WI38 (cell line): ENCODE measurements at regions not wholly inside any gene's neighbourhood (a gene's known extent, or its start where the extent isn't known, plus 50 kb on each side); places are given as distances from the start of the nearest gene placed in this dataset.

Source experiments
- H3K4me3 ChIP-seq: 2 replicates; pipeline ENCODE4 v1.5.1; 2011; ENCODE audit warnings: low read depth, mild to moderate bottlenecking, control low read depth, low read length
- TF ChIP-seq, protein P1 (sequence below): IDR thresholded peaks from 2 replicates; pipeline ENCODE4 v1.5.1; 2012; ENCODE audit warnings: low read depth, mild to moderate bottlenecking, control low read depth, low read length

DNA sequence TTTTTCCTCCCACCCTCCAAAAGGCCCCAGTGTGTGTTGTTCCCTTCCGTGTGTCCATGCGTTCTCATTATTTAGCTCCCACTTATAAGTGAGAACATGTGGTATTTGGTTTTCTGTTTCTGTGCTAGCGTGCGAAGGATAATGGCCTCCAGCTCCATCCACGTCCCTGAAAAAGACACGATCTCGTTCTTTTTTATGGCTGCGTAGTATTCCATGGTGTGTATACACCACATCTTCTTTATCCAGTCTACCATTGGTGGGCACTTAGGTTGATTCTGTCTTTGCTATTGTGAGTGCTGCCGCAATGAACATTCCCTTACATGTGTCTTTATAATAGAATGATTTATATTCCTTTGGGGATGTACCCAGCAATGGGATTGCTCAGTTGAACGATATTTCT, 177.8 kb downstream of the ETS2 start:
- no peak overlapping the region for H3K4me3 ChIP-seq
- TF ChIP-seq, protein P1, sequence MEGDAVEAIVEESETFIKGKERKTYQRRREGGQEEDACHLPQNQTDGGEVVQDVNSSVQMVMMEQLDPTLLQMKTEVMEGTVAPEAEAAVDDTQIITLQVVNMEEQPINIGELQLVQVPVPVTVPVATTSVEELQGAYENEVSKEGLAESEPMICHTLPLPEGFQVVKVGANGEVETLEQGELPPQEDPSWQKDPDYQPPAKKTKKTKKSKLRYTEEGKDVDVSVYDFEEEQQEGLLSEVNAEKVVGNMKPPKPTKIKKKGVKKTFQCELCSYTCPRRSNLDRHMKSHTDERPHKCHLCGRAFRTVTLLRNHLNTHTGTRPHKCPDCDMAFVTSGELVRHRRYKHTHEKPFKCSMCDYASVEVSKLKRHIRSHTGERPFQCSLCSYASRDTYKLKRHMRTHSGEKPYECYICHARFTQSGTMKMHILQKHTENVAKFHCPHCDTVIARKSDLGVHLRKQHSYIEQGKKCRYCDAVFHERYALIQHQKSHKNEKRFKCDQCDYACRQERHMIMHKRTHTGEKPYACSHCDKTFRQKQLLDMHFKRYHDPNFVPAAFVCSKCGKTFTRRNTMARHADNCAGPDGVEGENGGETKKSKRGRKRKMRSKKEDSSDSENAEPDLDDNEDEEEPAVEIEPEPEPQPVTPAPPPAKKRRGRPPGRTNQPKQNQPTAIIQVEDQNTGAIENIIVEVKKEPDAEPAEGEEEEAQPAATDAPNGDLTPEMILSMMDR, result no peak

DNA sequence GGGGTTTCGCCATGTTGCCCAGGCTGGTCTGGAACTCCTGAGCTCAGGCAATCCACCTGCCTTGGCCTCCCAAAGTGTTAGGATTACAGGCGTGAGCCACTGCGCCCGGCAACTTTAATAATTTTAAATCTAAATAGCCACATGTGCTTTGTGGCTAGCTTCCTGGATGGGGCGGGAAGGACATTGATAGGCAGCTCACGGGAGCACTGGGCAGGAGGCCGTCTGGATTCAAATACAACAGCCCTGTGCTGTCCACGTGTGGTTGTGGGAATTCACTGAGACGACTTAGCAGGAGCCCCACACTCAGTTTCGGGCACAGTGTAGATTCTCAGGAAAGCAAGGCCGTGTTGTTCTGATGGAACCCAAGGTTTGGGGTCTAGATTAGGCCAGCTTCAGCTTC, 177.1 kb downstream of the ETS2 start:
- H3K4me3 ChIP-seq, result no peak overlapping the region
- TF ChIP-seq, protein P1, result no peak

DNA sequence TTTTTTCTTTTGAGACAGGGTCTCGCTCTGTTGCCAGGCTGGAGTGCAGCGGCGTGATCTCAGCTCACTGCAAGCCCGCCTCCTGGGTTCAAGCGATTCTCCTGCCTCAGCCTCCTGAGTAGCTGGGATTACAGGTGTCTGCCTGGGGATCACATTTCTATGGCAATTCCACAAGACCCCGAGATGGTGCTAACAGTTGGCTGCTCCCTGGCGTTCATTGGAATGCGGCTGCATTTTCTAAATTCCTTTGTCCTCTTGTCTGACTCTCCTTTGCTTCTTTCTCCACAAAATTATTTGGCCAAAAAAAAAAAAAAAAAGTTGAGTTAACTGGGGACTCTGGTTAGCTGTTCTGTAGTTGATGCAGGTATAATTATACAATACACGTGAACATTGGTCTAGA, 176.4 kb downstream of the ETS2 start:
- H3K4me3 ChIP-seq, result no peak overlapping the region
- TF ChIP-seq, protein P1, result no peak

DNA sequence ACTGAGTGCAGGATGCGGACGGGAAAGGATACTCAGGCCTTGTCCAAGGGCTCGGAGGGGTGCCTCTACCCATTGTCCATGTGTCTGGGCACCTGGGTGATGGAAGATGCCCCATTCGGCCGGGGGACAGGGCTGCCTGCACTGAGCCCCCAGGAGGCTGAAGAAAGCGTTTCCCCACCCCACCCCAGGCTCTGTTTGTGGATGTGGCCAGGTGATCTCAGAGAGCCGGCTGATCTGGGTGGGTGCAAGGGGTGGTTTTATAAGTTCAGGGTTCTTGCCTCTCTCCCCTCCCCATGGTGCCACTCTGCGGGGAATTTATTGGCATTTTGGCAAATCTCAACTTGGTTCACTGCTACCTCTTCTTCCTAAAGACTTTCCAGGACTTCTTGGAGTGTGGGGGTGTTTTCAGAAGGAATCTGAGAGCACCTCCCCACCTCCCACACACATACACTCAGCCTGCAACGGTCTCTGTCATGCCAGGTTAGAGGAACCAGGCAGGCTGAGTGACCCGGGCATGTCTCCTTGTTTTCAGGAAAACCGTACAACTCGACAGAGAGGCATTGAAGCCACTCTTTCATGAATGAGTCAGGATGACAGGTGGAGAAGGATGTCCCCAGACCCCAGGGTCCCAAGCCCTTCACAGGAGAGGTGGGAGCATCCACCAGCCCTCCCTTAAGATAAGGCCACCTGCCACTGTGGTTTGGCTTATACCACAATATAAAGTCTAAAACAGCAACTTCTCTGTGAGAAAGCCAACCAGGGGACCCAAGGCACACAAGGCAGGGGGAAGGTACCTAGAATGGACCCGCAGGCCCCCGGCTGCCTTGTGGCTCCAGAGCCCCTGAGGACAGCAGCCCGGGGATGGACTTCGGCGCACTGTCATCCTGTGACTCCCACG, 174.9 kb downstream of the ETS2 start:
- H3K4me3 ChIP-seq, result no peak overlapping the region

GRCh38 chr21:38979271-38980121, 173.8 kb downstream of the ETS2 start:
- H3K4me3 ChIP-seq, result no peak overlapping the region
- TF ChIP-seq, protein P1, result no peak

More for the DNA sequence above, 174.9 kb downstream of the ETS2 start:
- TF ChIP-seq, protein P1, result no peak

DNA sequence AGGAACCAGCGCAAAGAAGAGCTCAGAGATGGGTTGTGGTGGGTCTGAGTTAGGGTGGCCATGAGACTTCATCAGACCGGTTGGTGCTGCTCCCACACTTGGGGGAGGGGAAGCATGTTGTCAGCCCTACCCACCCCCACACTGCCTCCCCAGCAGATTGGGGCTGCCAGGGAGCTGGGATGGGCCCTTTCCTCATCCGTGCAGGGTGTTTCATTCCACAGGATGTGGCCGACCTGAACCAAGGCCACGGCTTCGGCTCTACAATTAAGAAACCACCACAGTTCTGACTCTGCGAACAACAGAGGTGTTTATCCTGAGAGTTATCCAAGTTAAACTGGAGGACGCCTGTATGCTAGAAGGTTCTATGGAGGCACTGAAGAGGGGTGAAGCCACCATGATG, 171.2 kb downstream of the ETS2 start:
- no peak overlapping the region for H3K4me3 ChIP-seq
- TF ChIP-seq, protein P1, result no peak

GRCh38 chr21:38973552-38973951, 167.8 kb downstream of the ETS2 start:
- TF ChIP-seq, protein P1, result no peak

More at GRCh38 chr21:38973552-38973951, 167.8 kb downstream of the ETS2 start:
- H3K4me3 ChIP-seq, result no peak overlapping the region
